Fibroblast of villous mesenchyme (primary cell): ENCODE measurements at regions not wholly inside any gene's neighbourhood (a gene's known extent, or its start where the extent isn't known, plus 50 kb on each side); places are given as distances from the start of the nearest gene placed in this dataset.
"Not testable (repeated sequence)": the region's sequence is repeated elsewhere in the genome, so short reads cannot be mapped to it uniquely, and the experiment has no call there.

Experiments used
- DNase-seq: peaks from one replicate; pipeline ENCODE4 v3.0.0-alpha.2; 2010; ENCODE audit warnings: low read depth
- H3K4me3 ChIP-seq: 2 replicates; pipeline ENCODE4 v1.5.1; 2011; ENCODE audit warnings: low read depth, mild to moderate bottlenecking, low read length
- CTCF ChIP-seq: IDR thresholded peaks from 2 replicates; pipeline ENCODE4 v1.5.1; 2012; ENCODE audit warnings: low read depth, mild to moderate bottlenecking, low read length; ENCODE audit not compliant: insufficient read depth

GRCh38 chr6:167235005-167235404 is 56.1 kb upstream of the UNC93A start:
- no peak overlapping the region for H3K4me3 ChIP-seq
- DNase-seq: no peak
- TF ChIP-seq CTCF: no peak

GRCh38 chr6:167235421-167236238 is 55.5 kb upstream of the UNC93A start:
- DNase-seq: no peak
- no peak for TF ChIP-seq CTCF
- H3K4me3 ChIP-seq: no peak overlapping the region

GRCh38 chr6:167236239-167236571 is 54.9 kb upstream of the UNC93A start:
- DNase-seq: no peak
- H3K4me3 ChIP-seq: no peak overlapping the region

GRCh38 chr6:167237438-167238145 is 53.5 kb upstream of the UNC93A start:
- DNase-seq: no peak
- no peak overlapping the region for H3K4me3 ChIP-seq
- TF ChIP-seq CTCF: no peak

More at GRCh38 chr6:167236239-167236571, 54.9 kb upstream of the UNC93A start:
- TF ChIP-seq CTCF: no peak

GRCh38 chr6:167238146-167238693 is 52.9 kb upstream of the UNC93A start:
- TF ChIP-seq CTCF: no peak
- DNase-seq: no peak
- H3K4me3 ChIP-seq: no peak overlapping the region

- no peak for DNase-seq
- no peak for TF ChIP-seq CTCF
- H3K4me3 ChIP-seq: no peak overlapping the region
These were observed 52.2 kb upstream of the UNC93A start for GRCh38 chr6:167238694-167239467.

- DNase-seq, H3K4me3 ChIP-seq: not testable (repeated sequence)
These were observed 51.6 kb upstream of the UNC93A start for GRCh38 chr6:167239470-167239869.
